ENCODE measurements at regions not wholly inside any gene's neighbourhood (a gene's known extent, or its start where the extent isn't known, plus 50 kb on each side); places are given as distances from the start of the nearest gene placed in this dataset.

- no peak overlapping the region for H2AFZ ChIP-seq (replicated peaks; ENCODE audit: low read length, poor library complexity)
- dilution Hi-C loops (cut with HindIII; ENCODE audit: low sequenced_read_pairs, unreplicated experiment) = no loop called here
- no peak overlapping the region for H3K56ac ChIP-seq (ENCODE audit: extremely low read depth, insufficient read depth, low read length)
- H3K9ac ChIP-seq (ENCODE audit: low read depth, low read length) = no peak overlapping the region
- no peak overlapping the region for H3K14ac ChIP-seq (replicated peaks; ENCODE audit: low read depth, low read length)
- in situ Hi-C loops (cut with MboI; ENCODE audit: low sequenced_read_pairs) = no loop called here
- no peak overlapping the region for H3K18ac ChIP-seq (ENCODE audit: low read depth, low read length)
- no peak overlapping the region for H3K4ac ChIP-seq (ENCODE audit: low read depth, low read length)
- no peak overlapping the region for H2AK5ac ChIP-seq (ENCODE audit: low read depth, low read length)
- H3K36me3 ChIP-seq (ENCODE audit: control insufficient read depth, insufficient read depth, low read length) = no peaks in the 10 kb centered on the region
- no peaks in the 10 kb centered on the region for H3K9me1 ChIP-seq (ENCODE audit: insufficient read depth, low read length)
- H3K27ac ChIP-seq (ENCODE audit: insufficient read depth, low read length) = no peak overlapping the region
- no peak for DNase-seq
- H3K4me2 ChIP-seq (ENCODE audit: low read depth, low read length) = no peak overlapping the region
- no peak overlapping the region for H3K23ac ChIP-seq (ENCODE audit: low read depth, low read length)
- CTCF ChIA-PET = interaction anchor here (0.6 kb wide), 1 partner anchor 15 kb away, joined by 3 read pairs; no protein-coding TSS in a partner anchor
- no peak for TF ChIP-seq MXI1 (IDR thresholded peaks at IDR 0.05; ENCODE audit: borderline replicate concordance, low read depth, low read length)
- no peak for TF ChIP-seq USF2 (IDR thresholded peaks at IDR 0.05; ENCODE audit: low read depth, low read length)
- TF ChIP-seq RFX5 (IDR thresholded peaks at IDR 0.05; ENCODE audit: low read depth, low read length) = no peak
- no peak for TF ChIP-seq RAD21 (IDR thresholded peaks at IDR 0.05; ENCODE audit: low read length)
- no peak for TF ChIP-seq MAZ (IDR thresholded peaks at IDR 0.05; ENCODE audit: borderline replicate concordance, low read depth, low read length)
- no peak for TF ChIP-seq ELK1 (IDR thresholded peaks at IDR 0.05; ENCODE audit: borderline replicate concordance, low read depth, low read length)
- no peak for TF ChIP-seq SMC3 (IDR thresholded peaks at IDR 0.05; ENCODE audit: low read depth, low read length)
- no peak for TF ChIP-seq BHLHE40 (IDR thresholded peaks at IDR 0.05; ENCODE audit: low read depth, low read length)
- H4K8ac ChIP-seq (ENCODE audit: low read depth in 2 of 2, low read length in 2 of 2) = no peak overlapping the region
- no TSS peak for BruUV-seq (replicated peaks)
- H3K9me3 ChIP-seq (ENCODE audit: control insufficient read depth, insufficient read depth, low read length) = peaks cover 2% of the 10 kb centered on the region; the same call in 1 of the 2 replicates
- H4K20me1 ChIP-seq (ENCODE audit: insufficient read depth, low read length) = no peaks in the 10 kb centered on the region
- no peak overlapping the region for H2BK120ac ChIP-seq (ENCODE audit: low read depth, low read length)
- no peak overlapping the region for H3K4me3 ChIP-seq (ENCODE audit: insufficient read depth, low read depth, low read length)
- intact Hi-C loops (cut with micrococcal nuclease) = no loop called here
- H2BK15ac ChIP-seq (ENCODE audit: low read depth, low read length) = no peak overlapping the region
- no peaks in the 10 kb centered on the region for H3K79me1 ChIP-seq (ENCODE audit: low read depth in 1 of 2, low read length in 2 of 2)
- H4K91ac ChIP-seq (ENCODE audit: insufficient read depth, low read depth, low read length) = no peak overlapping the region
- no peaks in the 10 kb centered on the region for H3K4me1 ChIP-seq (ENCODE audit: control insufficient read depth, insufficient read depth, low read length)
- H2BK5ac ChIP-seq (ENCODE audit: low read depth, low read length, poor library complexity, severe bottlenecking) = no peak overlapping the region
- ATAC-seq (ENCODE audit: low read depth) = no peak
- H2AK9ac ChIP-seq (replicated peaks; ENCODE audit: low read depth, low read length, poor library complexity) = no peak overlapping the region
- no peaks in the 10 kb centered on the region for H3K27me3 ChIP-seq (ENCODE audit: control insufficient read depth, insufficient read depth, low read length)
- POLR2A ChIA-PET (ENCODE audit: unreplicated experiment) = no interaction called here
- no peak overlapping the region for H2BK20ac ChIP-seq (ENCODE audit: low read depth, low read length)
- no peak overlapping the region for H4K5ac ChIP-seq (ENCODE audit: low read depth, low read length)
Measured at GRCh38 chr2:154589514-154589913, 109.0 kb upstream of the KCNJ3 start.
